HG02852 (cell line): ENCODE measurements at regions not wholly inside any gene's neighbourhood (a gene's known extent, or its start where the extent isn't known, plus 50 kb on each side); places are given as distances from the start of the nearest gene placed in this dataset.

ENCODE experiments used
- ATAC-seq: cut with Tn5 transposase; IDR thresholded peaks from one replicate; pipeline ENCODE4 v1.9.1; 2021; ENCODE audit warnings: mild to moderate bottlenecking, moderate library complexity; ENCODE audit not compliant: unreplicated experiment

GRCh38 chrX:39941332-39941920, 156.3 kb downstream of the BCOR start:
- ATAC-seq, result no peak

- ATAC-seq, result no peak
Observed at GRCh38 chrX:39944416-39944815, 153.3 kb downstream of the BCOR start.

- ATAC-seq, result no peak
Observed at GRCh38 chrX:39945709-39946108, 152.0 kb downstream of the BCOR start.

GRCh38 chrX:39946822-39947221, 150.9 kb downstream of the BCOR start:
- no peak for ATAC-seq

- ATAC-seq, result no peak
Observed at GRCh38 chrX:39948582-39948981, 149.2 kb downstream of the BCOR start.

GRCh38 chrX:39950018-39950688, 147.6 kb downstream of the BCOR start:
- ATAC-seq, result no peak

GRCh38 chrX:39952989-39953388, 144.8 kb downstream of the BCOR start:
- no peak for ATAC-seq

GRCh38 chrX:39953879-39954278, 143.9 kb downstream of the BCOR start:
- ATAC-seq, result no peak

GRCh38 chrX:39954851-39955250, 142.9 kb downstream of the BCOR start:
- no peak for ATAC-seq

GRCh38 chrX:39955625-39956024, 142.1 kb downstream of the BCOR start:
- no peak for ATAC-seq

- no peak for ATAC-seq
Observed at GRCh38 chrX:39956803-39957394, 140.9 kb downstream of the BCOR start.

- no peak for ATAC-seq
Observed at GRCh38 chrX:39957816-39958566, 139.8 kb downstream of the BCOR start.

- ATAC-seq, result no peak
Observed at GRCh38 chrX:39958850-39959249, 138.9 kb downstream of the BCOR start.

- no peak for ATAC-seq
Observed at GRCh38 chrX:39960219-39960618, 137.5 kb downstream of the BCOR start.

GRCh38 chrX:39961441-39961840, 136.3 kb downstream of the BCOR start:
- ATAC-seq, result no peak

GRCh38 chrX:39965051-39965573, 132.6 kb downstream of the BCOR start:
- no peak for ATAC-seq

GRCh38 chrX:39966176-39966575, 131.6 kb downstream of the BCOR start:
- no peak for ATAC-seq

GRCh38 chrX:39967348-39967747, 130.4 kb downstream of the BCOR start:
- ATAC-seq, result no peak

GRCh38 chrX:39969099-39969818, 128.5 kb downstream of the BCOR start:
- ATAC-seq, result no peak

GRCh38 chrX:39969819-39970504, 127.8 kb downstream of the BCOR start:
- no peak for ATAC-seq
